Activated CD4-positive, alpha-beta memory T cell treated with anti-CD3 and anti-CD28 coated beads for 36 hours (primary cell): ENCODE measurements at regions not wholly inside any gene's neighbourhood (a gene's known extent, or its start where the extent isn't known, plus 50 kb on each side); places are given as distances from the start of the nearest gene placed in this dataset.

Experiments
- CTCF ChIA-PET: fragments of 350-600 bp; sonication (Branson Sonifier 250); formaldehyde crosslinking; loops from one replicate; lab custom pipeline; 2021; ENCODE audit warnings: antibody characterized with exemption, inconsistent platforms; lab: Charles Lee
- POLR2A ChIA-PET: fragments of 350-600 bp; sonication (Branson Sonifier 250); formaldehyde crosslinking; loops from one replicate; lab custom pipeline; 2021; ENCODE audit warnings: antibody characterized with exemption; lab: Charles Lee
- DNase-seq: peaks from one replicate; pipeline ENCODE4 v3.0.0-alpha.2; 2020
- H3K27ac Mint-ChIP-seq: one replicate; pipeline ENCODE4 v1.8.0; 2021; ENCODE audit warnings: mixed read lengths
- H3K27me3 Mint-ChIP-seq: one replicate; pipeline ENCODE4 v1.8.0; 2021; ENCODE audit warnings: mixed read lengths
- H3K36me3 Mint-ChIP-seq: one replicate; pipeline ENCODE4 v1.8.0; 2021; ENCODE audit warnings: mixed read lengths
- H3K4me1 Mint-ChIP-seq: one replicate; pipeline ENCODE4 v1.8.0; 2021; ENCODE audit warnings: low read depth, mixed read lengths
- H3K4me3 Mint-ChIP-seq: one replicate; pipeline ENCODE4 v1.8.0; 2021; ENCODE audit warnings: mild to moderate bottlenecking, mixed read lengths
- H3K9me3 Mint-ChIP-seq: one replicate; pipeline ENCODE4 v1.8.0; 2021; ENCODE audit warnings: mixed read lengths
- intact Hi-C: fragments of 100-400 bp; cut with micrococcal nuclease; formaldehyde crosslinking; loops from one replicate; pipeline ENCODE4 v1.15.1; 2023

DNA sequence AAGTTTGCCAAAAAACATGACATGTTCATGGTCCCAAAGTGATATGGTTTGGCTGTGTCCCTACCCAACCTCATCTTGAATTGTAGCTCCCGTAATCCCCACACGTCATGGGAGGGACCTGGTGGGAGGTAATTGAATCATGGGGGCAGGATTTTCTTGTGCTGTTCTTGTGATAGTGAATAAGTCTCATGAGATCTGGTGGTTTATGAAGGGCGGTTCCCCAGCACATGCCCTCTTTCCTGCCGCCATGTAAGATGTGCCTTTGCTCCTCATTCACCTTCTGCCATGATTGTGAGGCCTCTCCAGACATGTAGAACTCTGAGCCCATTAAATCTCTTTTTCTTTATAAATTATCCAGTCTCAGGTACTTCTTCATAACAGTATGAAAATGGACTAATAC is 322.1 kb downstream of the MED10 start:
- Mint-ChIP-seq H3K4me1 (no peaks in the 10 kb centered on the region), H3K27ac (no peak overlapping the region), H3K9me3 (no peaks in the 10 kb centered on the region), H3K36me3 (no peaks in the 10 kb centered on the region), H3K27me3 (peaks cover 1% of the 10 kb centered on the region), H3K4me3 (no peak overlapping the region)
- ChIA-PET POLR2A (no interaction called here), CTCF (no interaction called here)
- DNase-seq, result no peak
- intact Hi-C loops, result no loop called here

- intact Hi-C loops, result no loop called here
- Mint-ChIP-seq H3K27ac (no peak overlapping the region), H3K27me3 (no peaks in the 10 kb centered on the region), H3K36me3 (no peaks in the 10 kb centered on the region), H3K9me3 (no peaks in the 10 kb centered on the region), H3K4me1 (no peaks in the 10 kb centered on the region), H3K4me3 (no peak overlapping the region)
- ChIA-PET POLR2A (no interaction called here), CTCF (no interaction called here)
- no peak for DNase-seq
Observed at GRCh38 chr5:6049662-6050061, 328.7 kb downstream of the MED10 start.

- Mint-ChIP-seq H3K36me3 (no peaks in the 10 kb centered on the region), H3K4me1 (no peaks in the 10 kb centered on the region), H3K9me3 (no peaks in the 10 kb centered on the region), H3K27ac (no peak overlapping the region), H3K27me3 (peaks cover 2% of the 10 kb centered on the region), H3K4me3 (no peak overlapping the region)
- ChIA-PET POLR2A (no interaction called here), CTCF (no interaction called here)
- intact Hi-C loops, result no loop called here
- no peak for DNase-seq
Observed at GRCh38 chr5:6048746-6049145, 329.6 kb downstream of the MED10 start.

- intact Hi-C loops, result no loop called here
- no peak for DNase-seq
- Mint-ChIP-seq H3K4me3 (no peak overlapping the region), H3K4me1 (no peaks in the 10 kb centered on the region), H3K36me3 (no peaks in the 10 kb centered on the region), H3K27me3 (peaks cover 2% of the 10 kb centered on the region), H3K9me3 (no peaks in the 10 kb centered on the region), H3K27ac (no peak overlapping the region)
- ChIA-PET POLR2A (no interaction called here), CTCF (no interaction called here)
Observed at GRCh38 chr5:6046296-6046967, 331.9 kb downstream of the MED10 start.

DNA sequence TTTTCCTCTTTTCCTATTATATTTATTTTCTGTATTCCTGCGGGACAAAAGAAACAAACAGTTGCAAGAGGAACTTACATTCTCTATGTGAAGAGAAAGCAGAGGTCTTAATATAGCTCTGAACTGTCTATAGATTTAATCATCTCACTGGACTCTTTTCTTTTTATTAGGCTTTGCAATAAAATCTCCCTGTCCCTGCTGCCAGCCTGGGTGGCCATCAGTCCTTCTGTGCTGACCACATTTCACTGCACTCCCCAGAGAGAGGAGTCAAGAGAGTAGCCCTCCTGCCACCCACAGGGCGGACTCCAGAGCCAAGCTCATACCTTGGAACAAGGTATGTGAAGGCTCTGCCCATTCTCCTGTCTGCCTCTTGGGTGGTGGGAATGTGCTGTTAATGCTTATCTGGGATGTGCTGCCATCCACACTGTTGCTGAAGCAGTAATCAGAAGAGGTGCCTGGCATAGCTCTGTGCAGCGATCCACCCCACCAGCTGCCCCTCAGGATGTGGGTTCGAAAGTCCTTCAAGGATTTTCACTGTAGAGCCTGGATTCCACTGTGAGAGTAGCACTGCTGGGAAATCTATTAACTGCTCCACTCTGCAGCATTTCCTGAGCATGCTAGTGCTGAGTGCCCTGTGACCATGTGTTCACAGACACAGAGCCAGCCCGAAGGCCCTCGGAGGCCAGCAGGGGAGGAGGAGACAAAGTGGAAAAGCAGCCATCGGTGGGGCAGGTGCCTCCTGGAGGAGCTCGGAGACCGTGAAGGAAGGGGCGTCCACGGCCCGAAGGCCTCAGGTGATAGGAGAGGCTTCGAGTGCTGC is 334.6 kb downstream of the MED10 start:
- Mint-ChIP-seq H3K27me3 (peaks cover 3% of the 10 kb centered on the region), H3K4me1 (no peaks in the 10 kb centered on the region), H3K27ac (no peak overlapping the region), H3K36me3 (no peaks in the 10 kb centered on the region), H3K4me3 (no peak overlapping the region), H3K9me3 (no peaks in the 10 kb centered on the region)
- intact Hi-C loops, result no loop called here
- POLR2A ChIA-PET, result no interaction called here
- CTCF ChIA-PET, result no interaction called here
- no peak for DNase-seq

- H3K4me3 Mint-ChIP-seq, result no peak overlapping the region
- H3K4me1 Mint-ChIP-seq, result no peaks in the 10 kb centered on the region
- H3K9me3 Mint-ChIP-seq, result no peaks in the 10 kb centered on the region
- DNase-seq, result no peak
- intact Hi-C loops, result no loop called here
- no peak overlapping the region for H3K27ac Mint-ChIP-seq
- POLR2A ChIA-PET, result no interaction called here
- CTCF ChIA-PET, result no interaction called here
- no peaks in the 10 kb centered on the region for H3K36me3 Mint-ChIP-seq
- H3K27me3 Mint-ChIP-seq, result peaks cover 5% of the 10 kb centered on the region
Observed at GRCh38 chr5:6041977-6042550, 336.3 kb downstream of the MED10 start.

DNA sequence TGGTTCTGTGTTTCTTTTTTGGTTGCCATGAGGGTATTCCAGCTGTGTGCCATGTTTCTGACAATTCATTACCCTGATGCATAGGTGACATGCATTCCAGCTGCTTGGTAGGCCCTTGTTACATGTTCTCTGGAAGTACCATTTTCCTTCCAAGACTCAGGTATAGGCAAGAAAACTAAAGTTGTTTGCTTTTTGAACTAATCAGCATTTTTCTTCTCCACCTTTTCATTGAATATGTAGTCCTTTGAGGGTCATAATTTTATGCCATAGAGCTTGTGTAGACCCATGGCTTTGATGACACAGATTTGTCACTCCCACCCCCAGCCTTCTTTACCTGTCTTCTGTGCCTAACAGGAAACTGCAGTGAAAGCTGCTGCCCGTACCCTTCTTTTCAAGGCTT is 339.2 kb downstream of the MED10 start:
- Mint-ChIP-seq H3K9me3 (no peaks in the 10 kb centered on the region), H3K27ac (no peak overlapping the region), H3K4me1 (no peaks in the 10 kb centered on the region), H3K27me3 (peaks cover 5% of the 10 kb centered on the region), H3K4me3 (no peak overlapping the region), H3K36me3 (no peaks in the 10 kb centered on the region)
- CTCF ChIA-PET, result no interaction called here
- intact Hi-C loops, result no loop called here
- no peak for DNase-seq
- POLR2A ChIA-PET, result no interaction called here

GRCh38 chr5:6036006-6036405 is 342.3 kb downstream of the MED10 start:
- no peak for DNase-seq
- peaks cover 3% of the 10 kb centered on the region for H3K27me3 Mint-ChIP-seq
- no peak overlapping the region for H3K27ac Mint-ChIP-seq
- H3K9me3 Mint-ChIP-seq, result no peaks in the 10 kb centered on the region
- H3K4me1 Mint-ChIP-seq, result no peaks in the 10 kb centered on the region
- intact Hi-C loops, result no loop called here
- H3K4me3 Mint-ChIP-seq, result no peak overlapping the region
- ChIA-PET POLR2A (no interaction called here), CTCF (no interaction called here)
- H3K36me3 Mint-ChIP-seq, result no peaks in the 10 kb centered on the region

DNA sequence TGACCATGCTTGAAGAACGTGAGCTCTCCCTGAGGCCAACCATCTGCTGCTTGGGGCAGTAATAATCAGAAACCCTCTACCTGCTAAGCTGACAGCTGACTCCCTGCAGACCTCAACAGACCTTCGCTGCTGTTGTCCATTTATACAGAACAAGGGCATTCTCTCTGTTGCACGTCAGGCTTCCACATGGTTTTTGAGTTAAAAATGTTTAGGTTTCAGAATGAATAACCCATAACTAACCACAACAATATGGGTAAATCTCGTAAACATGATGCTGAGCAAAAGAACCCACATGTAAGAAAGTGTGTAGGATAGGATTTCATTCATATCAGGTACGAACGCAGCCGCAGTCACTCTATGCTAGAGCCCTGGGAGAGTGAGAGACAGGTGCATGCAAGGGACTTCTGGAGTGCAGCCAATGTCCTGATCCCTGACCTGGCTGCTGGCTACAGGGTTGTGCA is 348.5 kb downstream of the MED10 start:
- no peaks in the 10 kb centered on the region for H3K27me3 Mint-ChIP-seq
- no peaks in the 10 kb centered on the region for H3K4me1 Mint-ChIP-seq
- H3K9me3 Mint-ChIP-seq, result no peaks in the 10 kb centered on the region
- POLR2A ChIA-PET, result no interaction called here
- no peak overlapping the region for H3K27ac Mint-ChIP-seq
- no peaks in the 10 kb centered on the region for H3K36me3 Mint-ChIP-seq
- intact Hi-C loops, result no loop called here
- no peak overlapping the region for H3K4me3 Mint-ChIP-seq
- CTCF ChIA-PET, result no interaction called here
- DNase-seq, result no peak

GRCh38 chr5:6026766-6027406 is 351.5 kb downstream of the MED10 start:
- intact Hi-C loops, result no loop called here
- POLR2A ChIA-PET, result no interaction called here
- no peak for DNase-seq
- Mint-ChIP-seq H3K27ac (no peak overlapping the region), H3K36me3 (no peaks in the 10 kb centered on the region), H3K4me1 (no peaks in the 10 kb centered on the region), H3K4me3 (no peak overlapping the region), H3K9me3 (no peaks in the 10 kb centered on the region), H3K27me3 (no peaks in the 10 kb centered on the region)
- CTCF ChIA-PET, result no interaction called here

GRCh38 chr5:6019612-6020011 is 358.7 kb downstream of the MED10 start:
- Mint-ChIP-seq H3K36me3 (no peaks in the 10 kb centered on the region), H3K9me3 (no peaks in the 10 kb centered on the region), H3K27me3 (no peaks in the 10 kb centered on the region), H3K27ac (no peak overlapping the region), H3K4me3 (no peak overlapping the region), H3K4me1 (no peaks in the 10 kb centered on the region)
- no peak for DNase-seq
- POLR2A ChIA-PET, result no interaction called here
- intact Hi-C loops, result no loop called here
- CTCF ChIA-PET, result no interaction called here

DNA sequence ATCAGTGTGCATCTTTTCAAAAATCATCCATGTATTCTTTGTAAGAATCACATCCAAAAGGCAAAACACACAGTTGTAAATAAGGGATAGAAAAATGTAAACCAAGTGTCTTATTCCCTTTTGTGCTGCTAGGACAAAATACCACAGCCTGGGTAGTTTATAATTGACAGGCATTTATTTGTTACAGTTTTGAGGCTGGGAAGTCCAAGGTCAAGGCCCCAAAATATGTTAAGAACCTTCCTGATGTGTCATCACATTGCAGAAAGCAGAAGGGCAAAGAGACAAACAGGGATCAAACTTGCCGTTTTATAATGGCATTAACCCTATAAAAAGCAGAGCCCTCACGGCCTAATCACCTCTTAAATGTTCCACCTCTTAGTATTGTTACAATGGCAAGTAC is 364.8 kb downstream of the MED10 start:
- no peaks in the 10 kb centered on the region for H3K27me3 Mint-ChIP-seq
- CTCF ChIA-PET, result no interaction called here
- H3K36me3 Mint-ChIP-seq, result no peaks in the 10 kb centered on the region

More for the DNA sequence above, 364.8 kb downstream of the MED10 start:
- Mint-ChIP-seq H3K4me3 (no peak overlapping the region), H3K27ac (no peak overlapping the region), H3K9me3 (peaks cover 4% of the 10 kb centered on the region), H3K4me1 (no peaks in the 10 kb centered on the region)
- DNase-seq, result no peak
- POLR2A ChIA-PET, result no interaction called here
- intact Hi-C loops, result no loop called here
